Glutamatergic neuron (in vitro differentiated cells): ENCODE measurements at regions not wholly inside any gene's neighbourhood (a gene's known extent, or its start where the extent isn't known, plus 50 kb on each side); places are given as distances from the start of the nearest gene placed in this dataset.

Source experiments
- DNase-seq: peaks from one replicate; pipeline ENCODE4 v3.0.0; 2022
- H3K27ac Mint-ChIP-seq: one replicate; pipeline ENCODE4 v1.8.0; 2020; ENCODE audit warnings: mild to moderate bottlenecking, mixed read lengths, inconsistent platforms; ENCODE audit not compliant: unreplicated experiment
- H3K27me3 Mint-ChIP-seq: one replicate; pipeline ENCODE4 v1.8.0; 2020; ENCODE audit warnings: mild to moderate bottlenecking, moderate library complexity, mixed read lengths, inconsistent platforms; ENCODE audit not compliant: unreplicated experiment
- H3K36me3 Mint-ChIP-seq: one replicate; pipeline ENCODE4 v1.8.0; 2020; ENCODE audit warnings: mild to moderate bottlenecking, mixed read lengths, inconsistent platforms; ENCODE audit not compliant: unreplicated experiment
- H3K4me1 Mint-ChIP-seq: one replicate; pipeline ENCODE4 v1.8.0; 2020; ENCODE audit warnings: mild to moderate bottlenecking, low read depth, mixed read lengths, inconsistent platforms; ENCODE audit not compliant: unreplicated experiment
- H3K4me3 Mint-ChIP-seq: one replicate; pipeline ENCODE4 v1.8.0; 2020; ENCODE audit warnings: mild to moderate bottlenecking, mixed read lengths, inconsistent platforms; ENCODE audit not compliant: unreplicated experiment
- H3K9me3 Mint-ChIP-seq: one replicate; pipeline ENCODE4 v1.8.0; 2020; ENCODE audit warnings: mild to moderate bottlenecking, moderate library complexity, mixed read lengths, inconsistent platforms; ENCODE audit not compliant: unreplicated experiment
- TF ChIP-seq, protein P1 (sequence below): fragments of 200-600 bp; sonication (generic); IDR thresholded peaks from one replicate; pipeline ENCODE4 v1.5.0; 2021; ENCODE audit not compliant: partially characterized antibody, unreplicated experiment

GRCh38 chr3:59578129-59578528 is 528.3 kb upstream of the CFAP20DC start:
- Mint-ChIP-seq H3K4me3 (no peak overlapping the region), H3K36me3 (peaks cover 7% of the 10 kb centered on the region)
- TF ChIP-seq, protein P1, sequence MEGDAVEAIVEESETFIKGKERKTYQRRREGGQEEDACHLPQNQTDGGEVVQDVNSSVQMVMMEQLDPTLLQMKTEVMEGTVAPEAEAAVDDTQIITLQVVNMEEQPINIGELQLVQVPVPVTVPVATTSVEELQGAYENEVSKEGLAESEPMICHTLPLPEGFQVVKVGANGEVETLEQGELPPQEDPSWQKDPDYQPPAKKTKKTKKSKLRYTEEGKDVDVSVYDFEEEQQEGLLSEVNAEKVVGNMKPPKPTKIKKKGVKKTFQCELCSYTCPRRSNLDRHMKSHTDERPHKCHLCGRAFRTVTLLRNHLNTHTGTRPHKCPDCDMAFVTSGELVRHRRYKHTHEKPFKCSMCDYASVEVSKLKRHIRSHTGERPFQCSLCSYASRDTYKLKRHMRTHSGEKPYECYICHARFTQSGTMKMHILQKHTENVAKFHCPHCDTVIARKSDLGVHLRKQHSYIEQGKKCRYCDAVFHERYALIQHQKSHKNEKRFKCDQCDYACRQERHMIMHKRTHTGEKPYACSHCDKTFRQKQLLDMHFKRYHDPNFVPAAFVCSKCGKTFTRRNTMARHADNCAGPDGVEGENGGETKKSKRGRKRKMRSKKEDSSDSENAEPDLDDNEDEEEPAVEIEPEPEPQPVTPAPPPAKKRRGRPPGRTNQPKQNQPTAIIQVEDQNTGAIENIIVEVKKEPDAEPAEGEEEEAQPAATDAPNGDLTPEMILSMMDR: no peak

DNA sequence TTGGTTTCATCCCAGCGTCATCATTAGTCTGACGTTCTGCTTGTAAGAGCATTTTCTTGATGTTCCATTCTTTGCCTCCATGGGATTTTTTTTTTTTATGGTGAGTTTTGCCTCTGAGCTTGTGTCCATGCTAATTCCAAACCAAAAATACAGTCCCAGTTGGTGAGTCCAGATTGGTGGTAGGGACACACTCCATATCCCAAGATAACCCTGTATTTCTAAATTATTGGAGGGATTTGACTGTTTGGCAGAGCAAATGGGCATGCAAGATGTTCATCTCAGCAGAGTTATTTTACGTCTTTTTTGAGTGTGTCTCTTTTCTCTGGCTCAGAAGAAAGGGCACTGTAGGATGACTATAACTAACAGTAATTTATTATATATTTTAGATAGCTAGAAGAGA is 526.8 kb upstream of the CFAP20DC start:
- DNase-seq: no peak
- Mint-ChIP-seq H3K27me3 (peaks cover 2% of the 10 kb centered on the region), H3K9me3 (no peaks in the 10 kb centered on the region), H3K36me3 (no peaks in the 10 kb centered on the region), H3K27ac (no peak overlapping the region), H3K4me3 (no peak overlapping the region), H3K4me1 (peaks cover 3% of the 10 kb centered on the region)
- TF ChIP-seq, protein P1: no peak

More at GRCh38 chr3:59578129-59578528, 528.3 kb upstream of the CFAP20DC start:
- Mint-ChIP-seq H3K27ac (no peak overlapping the region), H3K9me3 (no peaks in the 10 kb centered on the region), H3K27me3 (peaks cover 2% of the 10 kb centered on the region), H3K4me1 (peaks cover 3% of the 10 kb centered on the region)
- DNase-seq: no peak

DNA sequence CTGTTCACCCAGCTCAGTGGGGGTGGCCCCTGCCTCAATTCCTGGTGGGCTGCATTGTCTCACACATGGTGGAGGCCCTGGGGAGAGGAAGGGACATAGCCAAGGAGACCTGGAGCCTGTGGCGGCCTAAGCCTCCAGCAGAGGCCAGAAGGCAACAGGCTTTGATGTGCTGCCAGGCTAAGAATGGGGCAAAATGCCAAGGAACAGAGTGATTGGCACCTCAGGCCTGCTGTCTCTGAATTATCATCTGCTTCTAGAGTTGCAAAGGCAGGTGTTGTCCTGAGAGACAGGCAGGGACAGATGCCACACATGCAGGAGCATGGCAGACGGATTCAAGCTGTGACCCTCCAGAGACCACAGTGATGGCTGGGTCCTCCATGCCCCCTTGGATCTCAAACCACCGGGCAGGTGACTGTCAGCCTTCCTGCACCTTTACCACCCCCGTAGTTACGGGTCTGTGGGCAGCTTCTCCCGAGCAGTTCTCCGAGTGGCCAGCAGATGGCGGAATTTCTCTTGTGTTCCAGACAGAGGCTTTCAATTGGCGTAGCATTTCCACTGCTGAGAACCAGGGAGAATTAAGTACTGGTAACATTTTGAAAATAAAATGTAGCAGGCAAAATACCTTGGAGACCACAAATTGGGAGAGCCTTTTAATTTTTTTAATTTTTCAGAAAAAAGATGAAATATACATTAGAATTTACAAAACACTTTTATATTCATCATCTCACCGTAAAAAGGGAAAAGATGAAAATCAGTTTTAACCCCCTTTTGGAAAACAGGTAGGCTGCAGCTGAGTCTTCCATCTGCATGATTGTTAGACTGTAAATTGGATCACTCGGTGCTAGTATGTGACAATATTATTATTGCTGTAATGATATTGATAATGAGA is 525.5 kb upstream of the CFAP20DC start:
- peak; percentile 93 for DNase-seq
- Mint-ChIP-seq H3K27me3 (peaks cover 2% of the 10 kb centered on the region), H3K4me3 (no peak overlapping the region), H3K27ac (no peak overlapping the region), H3K4me1 (peaks cover 3% of the 10 kb centered on the region), H3K9me3 (no peaks in the 10 kb centered on the region), H3K36me3 (no peaks in the 10 kb centered on the region)
- TF ChIP-seq, protein P1: peak; percentile 99

DNA sequence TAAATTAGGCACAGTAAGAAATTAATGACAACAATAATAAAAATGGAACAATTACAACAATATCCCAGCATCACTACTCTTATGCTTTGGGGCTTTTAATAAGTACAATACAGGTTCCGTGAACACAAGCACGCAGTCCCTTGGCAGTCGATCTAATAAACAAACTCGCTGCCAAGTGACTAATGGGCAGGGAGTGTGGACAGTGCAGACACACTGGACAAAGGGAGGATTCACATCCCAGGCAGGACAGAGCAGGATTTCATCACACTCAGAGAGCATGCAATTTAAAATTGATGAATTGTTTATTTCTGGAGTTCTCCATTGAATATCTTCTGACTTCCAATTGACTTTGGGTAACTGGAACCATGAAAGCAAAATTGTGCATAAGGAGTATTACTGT is 524.1 kb upstream of the CFAP20DC start:
- no peak for DNase-seq
- Mint-ChIP-seq H3K4me1 (peaks cover 3% of the 10 kb centered on the region), H3K27ac (no peak overlapping the region), H3K9me3 (no peaks in the 10 kb centered on the region), H3K36me3 (no peaks in the 10 kb centered on the region), H3K4me3 (no peak overlapping the region), H3K27me3 (peaks cover 2% of the 10 kb centered on the region)
- TF ChIP-seq, protein P1: no peak

DNA sequence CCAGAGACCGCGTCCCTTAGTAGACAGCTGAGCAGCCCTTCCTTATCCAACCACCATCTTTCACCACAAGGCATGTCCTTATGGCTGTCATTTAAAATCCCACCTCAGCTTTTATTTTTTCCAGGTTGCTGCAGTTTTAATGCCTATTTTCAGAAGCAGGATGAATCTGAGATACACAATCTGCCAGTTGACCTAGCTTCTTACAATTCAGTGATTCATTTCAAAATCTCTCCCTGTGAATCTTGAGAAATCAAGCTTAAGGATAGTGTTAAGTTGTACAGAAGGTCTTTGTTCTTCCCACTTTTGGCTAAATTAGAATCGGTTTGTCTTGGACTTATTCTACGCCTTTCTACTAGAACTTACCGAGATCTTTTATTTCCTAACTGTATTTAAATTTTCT is 522.3 kb upstream of the CFAP20DC start:
- Mint-ChIP-seq H3K27ac (no peak overlapping the region), H3K27me3 (no peaks in the 10 kb centered on the region), H3K9me3 (no peaks in the 10 kb centered on the region), H3K4me3 (no peak overlapping the region), H3K36me3 (no peaks in the 10 kb centered on the region), H3K4me1 (peaks cover 2% of the 10 kb centered on the region)
- DNase-seq: no peak
- TF ChIP-seq, protein P1: no peak
